K562 (cell line): ENCODE measurements at regions not wholly inside any gene's neighbourhood (a gene's known extent, or its start where the extent isn't known, plus 50 kb on each side); places are given as distances from the start of the nearest gene placed in this dataset.

Experiments
- ATAC-seq: fragments of 200-7000 bp; cut with Tn5 transposase; 3 replicates; pipeline ENCODE4 v1.9.1; 2020; ENCODE audit warnings: moderate library complexity
- BruUV-seq: library from RNA; stranded (reverse); fragments of 400-500 nt; replicated peaks from 2 replicates; lab custom pipeline; 2021; lab: Mats Ljungman, UMichigan
- CTCF ChIA-PET: fragments of 300-600 bp; formaldehyde crosslinking; extraction: SDS; loops from one replicate; lab custom pipeline; 2021; ENCODE audit warnings: low intra/inter-chr PET ratio; lab: Yijun Ruan, JAX
- POLR2A ChIA-PET: fragments of 300-600, 350-650 bp; sonication (Branson Sonifier 250); formaldehyde crosslinking; extraction: SDS; loops from one replicate; lab custom pipeline; 2021; ENCODE audit warnings: antibody characterized with exemption, inconsistent platforms; lab: Yijun Ruan, JAX
- DNase-seq, 4 experiments: peaks; one replicate each; pipeline versions ENCODE4 v3.0.0 to v3.0.0-alpha.2; 2011 to 2018; ENCODE audit warnings: low spot score in 3 of 4, mixed read lengths in 3 of 4; ENCODE audit errors: extremely low read depth in 1 of 4
- FAIRE-seq: peaks from 2 replicates; lab custom pipeline; 2011; peaks lifted over from hg19 to GRCh38; lab: Jason Lieb, UNC
- H2AFZ ChIP-seq: 2 replicates; pipeline ENCODE4 v1.6.0; 2011; ENCODE audit warnings: low read depth, low read length, control low read depth, inconsistent platforms
- H3K27ac ChIP-seq: fragments of 200-600 bp; 3 replicates; pipeline ENCODE4 v1.8.0; 2011; ENCODE audit warnings: low read depth, mild to moderate bottlenecking, control low read depth, inconsistent platforms, low read length, moderate library complexity, mixed read lengths; ENCODE audit errors: extremely low read depth
- H3K27me3 ChIP-seq, 2 experiments: fragments of 300-600 bp in 1 of 2; 2 replicates in 1 of 2; 3 replicates in 1 of 2; pipeline versions ENCODE4 v1.6.0 to v1.8.0; 2011; ENCODE audit warnings: inconsistent platforms in 2 of 2, low read length in 2 of 2, mild to moderate bottlenecking in 1 of 2, mixed read lengths in 1 of 2, moderate library complexity in 1 of 2; ENCODE audit not compliant: control insufficient read depth in 2 of 2, insufficient read depth in 2 of 2
- H3K36me3 ChIP-seq: fragments of 300-600 bp; 3 replicates; pipeline ENCODE4 v1.8.0; 2011; ENCODE audit warnings: mild to moderate bottlenecking, low read length, inconsistent platforms; ENCODE audit not compliant: control insufficient read depth, insufficient read depth
- H3K4me1 ChIP-seq, 2 experiments: fragments of 200-600 bp in 1 of 2; replicated peaks in 1 of 2; 2 replicates in 1 of 2; 3 replicates in 1 of 2; pipeline versions ENCODE4 v1.5.1 to v1.8.0; 2011; ENCODE audit warnings: inconsistent platforms in 2 of 2, low read length in 2 of 2, mild to moderate bottlenecking in 1 of 2, mixed read lengths in 1 of 2, moderate library complexity in 1 of 2; ENCODE audit not compliant: control insufficient read depth in 2 of 2, insufficient read depth in 2 of 2
- H3K4me2 ChIP-seq: 2 replicates; pipeline ENCODE4 v1.6.1; 2011; ENCODE audit warnings: low read length, control low read depth, inconsistent platforms, mixed read lengths; ENCODE audit not compliant: insufficient read depth
- H3K4me3 ChIP-seq: fragments of 200-600 bp; sonication (generic), shearing (Covaris generic); 2 replicates; pipeline ENCODE4 v1.5.1; 2016; ENCODE audit warnings: control low read depth, inconsistent platforms
- H3K79me2 ChIP-seq: fragments of 200-600 bp; 3 replicates; pipeline ENCODE4 v1.8.0; 2011; ENCODE audit warnings: low read length, inconsistent platforms; ENCODE audit not compliant: control insufficient read depth, insufficient read depth
- H3K9ac ChIP-seq, 2 experiments: 2 replicates each; pipeline versions ENCODE4 v1.6.0 to v1.6.1; 2011; ENCODE audit warnings: low read depth in 2 of 2, low read length in 2 of 2, control low read depth in 1 of 2, inconsistent platforms in 1 of 2, mild to moderate bottlenecking in 1 of 2, mixed read lengths in 1 of 2; ENCODE audit not compliant: insufficient read depth in 1 of 2
- H3K9me1 ChIP-seq: one replicate; pipeline ENCODE4 v1.6.0; 2011; ENCODE audit warnings: inconsistent platforms, mild to moderate bottlenecking, low read length, moderate library complexity; ENCODE audit not compliant: control insufficient read depth, insufficient read depth
- H3K9me3 ChIP-seq: replicated peaks from 2 replicates; pipeline ENCODE4 v1.5.1; 2011; ENCODE audit warnings: low read depth, low read length, inconsistent platforms; ENCODE audit not compliant: control insufficient read depth, insufficient read depth
- H4K20me1 ChIP-seq: replicated peaks from 2 replicates; pipeline ENCODE4 v1.6.1; 2011; ENCODE audit warnings: low read length, inconsistent platforms, mixed read lengths; ENCODE audit not compliant: control insufficient read depth, insufficient read depth
- ATF6 ChIP-seq: sonication (generic); formaldehyde crosslinking; IDR thresholded peaks from 2 replicates; pipeline ENCODE4 v1.4.0; 2020; ENCODE audit warnings: mild to moderate bottlenecking, missing genetic modification reagents
- GATAD2B ChIP-seq: fragments of 450-650 bp; IDR thresholded peaks from 2 replicates; pipeline ENCODE4 v1.6.1; 2017; ENCODE audit warnings: mild to moderate bottlenecking, borderline replicate concordance
- HINFP ChIP-seq: fragments of 450-650 bp; conservative IDR thresholded peaks from 2 replicates; pipeline ENCODE4 v1.6.1; 2016; ENCODE audit warnings: missing genetic modification characterization, low read depth, mild to moderate bottlenecking, control low read depth, missing compliant biosample characterization
- MAZ ChIP-seq, 2 experiments: fragments of 450-650 bp in 1 of 2; sonication (generic) in 1 of 2; formaldehyde crosslinking; IDR thresholded peaks in 1 of 2; conservative IDR thresholded peaks in 1 of 2; 2 replicates each; pipeline versions ENCODE4 v1.4.0 to v1.5.0; 2020; ENCODE audit warnings: mild to moderate bottlenecking in 1 of 2, missing genetic modification reagents in 1 of 2
- PHF20 ChIP-seq: fragments of 450-650 bp; IDR thresholded peaks from 2 replicates; pipeline ENCODE4 v1.6.1; 2018; ENCODE audit not compliant: partially characterized antibody
- YBX1 ChIP-seq: fragments of 450-650 bp; IDR thresholded peaks from 2 replicates; pipeline ENCODE4 v1.7.1; 2016; ENCODE audit warnings: mild to moderate bottlenecking
- WGBS: fragments of 100-300 bp; shearing (Covaris generic); methylation state at CpG from one replicate; pipeline ENCODE4 v1.1.6; 2016; ENCODE audit warnings: low coverage, mixed read lengths; ENCODE audit not compliant: insufficient coverage; ENCODE audit errors: missing lambda C conversion rate; 5-methylcytosine and 5-hydroxymethylcytosine counted together
- in situ Hi-C: fragments of 300-500 bp; cut with MboI; formaldehyde crosslinking; loops from 4 replicates; pipeline ENCODE4 v1.15.0; 2018; ENCODE audit warnings: inconsistent platforms, mixed read lengths
- intact Hi-C: fragments of 100-400 bp; cut with micrococcal nuclease; formaldehyde crosslinking; loops from 2 replicates; pipeline ENCODE4 v1.14.2; 2022
- TF ChIP-seq, protein P1 (sequence below): IDR thresholded peaks from 2 replicates; pipeline ENCODE4 v1.6.1; 2016; ENCODE audit warnings: missing genetic modification characterization, missing compliant biosample characterization

DNA sequence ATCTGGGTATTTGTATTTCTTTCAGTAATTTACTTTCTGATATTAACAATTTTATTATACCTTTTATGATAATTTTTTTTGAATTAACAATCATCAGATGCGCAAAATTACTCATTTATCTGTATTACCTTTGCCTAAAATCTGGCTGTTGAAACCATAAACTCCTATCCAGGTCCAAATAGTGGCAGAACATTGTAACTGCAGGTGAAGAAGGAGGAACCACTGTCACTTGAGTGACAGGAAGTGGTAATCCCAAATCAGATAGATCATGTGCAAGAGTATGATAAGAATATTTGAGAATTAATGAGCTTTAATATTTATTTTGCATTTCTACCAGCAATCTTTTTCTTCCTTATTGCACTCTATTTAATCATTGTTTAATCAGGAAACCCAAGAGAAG lies 139.3 kb upstream of the TLE4 start:
- FAIRE-seq (no peak), DNase-seq (no peak), ATAC-seq (no peak)
- Histone ChIP-seq H3K79me2 (no peaks in the 10 kb centered on the region), H3K4me1 (no peaks in the 10 kb centered on the region), H3K27me3 (no peaks in the 10 kb centered on the region), H3K36me3 (no peaks in the 10 kb centered on the region), H3K9ac (no peak overlapping the region), H3K9me1 (no peaks in the 10 kb centered on the region), H2AFZ (no peak overlapping the region), H3K4me2 (no peak overlapping the region), H4K20me1 (no peaks in the 10 kb centered on the region), H3K27ac (no peak overlapping the region), H3K4me3 (no peak overlapping the region), H3K9me3 (no peaks in the 10 kb centered on the region)
- in situ Hi-C loops (no loop called here), intact Hi-C loops (no loop called here)
- BruUV-seq: no TSS peak
- ChIA-PET POLR2A (no interaction called here), CTCF (no interaction called here)
- 0% methylated on average over 1 of the region's 1 CpG for WGBS
- TF ChIP-seq HINFP (tag): no peak
- TF ChIP-seq MAZ (CRISPR knock-in tag; conservative IDR thresholded peaks at IDR 0.05 in 1 of 2, IDR thresholded peaks at IDR 0.05 in 1 of 2): no peak
- TF ChIP-seq GATAD2B: no peak
- no peak for TF ChIP-seq ATF6
- TF ChIP-seq YBX1: no peak
- TF ChIP-seq PHF20: no peak
- TF ChIP-seq, protein P1, sequence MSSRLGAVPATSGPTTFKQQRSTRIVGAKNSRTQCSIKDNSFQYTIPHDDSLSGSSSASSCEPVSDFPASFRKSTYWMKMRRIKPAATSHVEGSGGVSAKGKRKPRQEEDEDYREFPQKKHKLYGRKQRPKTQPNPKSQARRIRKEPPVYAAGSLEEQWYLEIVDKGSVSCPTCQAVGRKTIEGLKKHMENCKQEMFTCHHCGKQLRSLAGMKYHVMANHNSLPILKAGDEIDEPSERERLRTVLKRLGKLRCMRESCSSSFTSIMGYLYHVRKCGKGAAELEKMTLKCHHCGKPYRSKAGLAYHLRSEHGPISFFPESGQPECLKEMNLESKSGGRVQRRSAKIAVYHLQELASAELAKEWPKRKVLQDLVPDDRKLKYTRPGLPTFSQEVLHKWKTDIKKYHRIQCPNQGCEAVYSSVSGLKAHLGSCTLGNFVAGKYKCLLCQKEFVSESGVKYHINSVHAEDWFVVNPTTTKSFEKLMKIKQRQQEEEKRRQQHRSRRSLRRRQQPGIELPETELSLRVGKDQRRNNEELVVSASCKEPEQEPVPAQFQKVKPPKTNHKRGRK: no peak
